Activated CD4-positive, alpha-beta T cell treated with anti-CD3 and anti-CD28 coated beads for 48 hours (primary cell): ENCODE measurements at regions not wholly inside any gene's neighbourhood (a gene's known extent, or its start where the extent isn't known, plus 50 kb on each side); places are given as distances from the start of the nearest gene placed in this dataset.
"Not testable (repeated sequence)": the region's sequence is repeated elsewhere in the genome, so short reads cannot be mapped to it uniquely, and the experiment has no call there.

Experiments used
- DNase-seq: peaks from one replicate; pipeline ENCODE4 v3.0.0-alpha.2; 2020

GRCh38 chr15:101876031-101876430 is 64.0 kb downstream of the OR4F15 start:
- not testable (repeated sequence) for DNase-seq

DNA sequence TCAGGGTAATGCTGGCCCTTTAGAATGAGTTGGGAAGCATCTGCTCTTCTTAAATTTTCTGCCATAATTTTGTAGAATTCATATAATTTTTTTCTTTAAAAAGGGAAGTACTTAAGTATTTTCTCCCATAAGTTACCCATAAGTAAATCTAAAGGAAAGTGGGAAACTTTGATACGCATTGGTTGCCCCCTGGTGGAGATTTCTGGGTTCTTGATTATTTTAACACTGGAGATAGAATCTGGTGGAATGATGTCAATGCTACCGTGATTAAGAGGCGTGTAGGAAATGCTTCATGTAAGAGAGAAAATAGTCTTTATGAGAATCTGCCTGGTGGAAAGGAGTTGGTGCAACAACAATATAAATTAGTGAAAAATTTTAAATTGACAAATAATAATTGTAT is 65.6 kb downstream of the OR4F15 start:
- not testable (repeated sequence) for DNase-seq

- DNase-seq, result not testable (repeated sequence)
These were observed 100.6 kb downstream of the OR4F15 start for GRCh38 chr15:101912349-101913287.

DNA sequence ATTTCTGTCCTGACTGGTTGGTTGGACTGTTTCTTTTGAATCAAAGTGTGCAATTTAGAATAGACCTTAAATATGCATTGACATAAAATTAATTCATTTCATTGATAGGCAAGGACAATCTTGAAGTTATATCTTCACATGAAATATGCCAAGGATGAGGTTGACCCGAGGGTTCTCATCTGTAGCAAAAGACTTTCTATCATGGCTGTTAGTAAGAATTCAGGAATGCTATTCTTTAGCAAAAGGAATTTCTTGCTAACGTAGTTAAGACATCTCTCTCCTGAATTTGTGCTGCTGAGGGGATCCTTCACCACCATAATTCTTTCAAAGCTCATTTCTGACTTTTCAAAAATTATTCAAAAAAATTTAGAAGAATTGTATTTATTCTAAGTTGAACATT is 112.6 kb downstream of the OR4F15 start:
- DNase-seq, result not testable (repeated sequence)

GRCh38 chr15:101934506-101934905 is 122.5 kb downstream of the OR4F15 start:
- not testable (repeated sequence) for DNase-seq

DNA sequence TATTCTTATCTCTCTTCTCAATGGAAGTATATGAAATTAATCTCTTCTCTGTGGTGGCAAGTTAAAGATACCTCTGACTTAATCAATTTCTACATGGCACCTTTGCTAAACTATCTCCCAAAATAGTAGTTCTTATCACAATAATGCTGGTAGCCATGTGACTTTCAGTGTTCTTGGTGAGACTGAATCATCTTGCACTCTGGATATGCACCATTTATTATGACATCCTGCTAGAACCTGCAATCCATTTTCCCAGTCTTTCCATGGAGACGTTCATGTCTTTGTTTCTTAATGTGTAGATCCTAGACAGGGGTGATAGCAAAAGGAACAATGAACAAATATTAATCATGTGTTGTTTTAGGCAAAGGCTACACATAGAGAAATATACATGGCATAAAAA is 125.4 kb downstream of the OR4F15 start:
- DNase-seq, result not testable (repeated sequence)

- DNase-seq, result not testable (repeated sequence)
These were observed 126.6 kb downstream of the OR4F15 start for GRCh38 chr15:101938555-101938954.

DNA sequence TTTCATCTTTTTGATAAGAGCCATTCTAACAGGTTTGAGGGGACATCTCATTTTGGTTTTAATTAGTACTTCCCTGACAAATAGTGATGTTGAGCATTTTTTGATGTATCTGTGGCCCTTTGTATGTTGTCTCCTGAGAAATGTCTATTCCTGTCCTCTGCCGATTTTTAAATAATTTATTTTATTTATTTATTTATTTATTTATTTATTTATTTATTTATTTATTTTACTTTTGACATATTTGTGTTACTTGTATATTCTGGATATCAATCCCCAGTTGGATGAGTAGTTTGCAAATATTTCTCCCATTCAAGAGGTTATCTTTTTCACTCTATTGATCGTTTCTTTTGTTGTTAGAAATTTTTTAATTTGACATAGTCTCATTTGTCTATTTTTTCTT is 133.9 kb downstream of the OR4F15 start:
- not testable (repeated sequence) for DNase-seq

- not testable (repeated sequence) for DNase-seq
These were observed 136.5 kb downstream of the OR4F15 start for GRCh38 chr15:101948491-101949010.

- DNase-seq, result not testable (repeated sequence)
These were observed 137.5 kb downstream of the OR4F15 start for GRCh38 chr15:101949380-101950065.

DNA sequence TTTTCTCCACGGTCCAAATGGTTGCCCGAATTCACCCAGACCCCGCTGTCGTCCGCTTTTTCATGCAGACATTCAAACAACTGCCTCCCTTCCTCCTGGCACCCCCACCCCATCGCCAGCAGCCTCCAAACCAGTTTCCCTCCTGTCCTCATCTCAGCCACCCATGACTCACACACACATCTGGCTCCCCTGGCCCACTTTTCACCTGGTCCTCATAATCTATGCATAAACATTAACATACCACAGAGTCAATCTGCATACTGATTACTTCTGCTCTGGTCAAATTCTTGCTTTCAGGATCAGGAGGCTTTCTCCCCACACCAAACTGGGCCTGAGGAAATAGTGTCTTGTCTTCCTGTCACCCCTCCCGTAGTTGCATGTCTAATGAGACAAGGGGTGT is 142.0 kb downstream of the OR4F15 start:
- DNase-seq, result not testable (repeated sequence)

DNA sequence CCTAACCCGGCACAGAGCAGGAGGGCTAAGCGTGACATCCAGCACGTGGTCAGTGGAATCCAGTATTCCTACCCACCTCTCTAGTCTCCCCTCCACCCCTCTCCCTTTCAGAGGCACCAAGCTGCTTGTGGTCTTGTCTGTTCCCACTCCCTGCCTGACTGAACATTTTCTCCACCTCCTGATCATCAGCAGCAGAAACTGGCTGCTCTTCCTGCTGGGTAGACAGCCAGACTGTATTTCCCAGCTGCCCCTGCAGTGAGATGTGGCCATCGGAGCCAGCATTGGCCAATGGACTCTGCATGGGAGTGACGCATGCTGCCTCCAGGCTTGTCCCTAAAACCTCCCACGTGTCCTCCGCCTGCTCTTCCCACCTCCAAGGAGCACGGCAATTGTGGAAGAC is 143.8 kb downstream of the OR4F15 start:
- not testable (repeated sequence) for DNase-seq

- DNase-seq, result not testable (repeated sequence)
These were observed 146.7 kb downstream of the OR4F15 start for GRCh38 chr15:101958656-101959055.

GRCh38 chr15:101961263-101961662 is 149.3 kb downstream of the OR4F15 start:
- peak; percentile 18 for DNase-seq

GRCh38 chr15:101961765-101962164 is 149.8 kb downstream of the OR4F15 start:
- DNase-seq, result not testable (repeated sequence)

DNA sequence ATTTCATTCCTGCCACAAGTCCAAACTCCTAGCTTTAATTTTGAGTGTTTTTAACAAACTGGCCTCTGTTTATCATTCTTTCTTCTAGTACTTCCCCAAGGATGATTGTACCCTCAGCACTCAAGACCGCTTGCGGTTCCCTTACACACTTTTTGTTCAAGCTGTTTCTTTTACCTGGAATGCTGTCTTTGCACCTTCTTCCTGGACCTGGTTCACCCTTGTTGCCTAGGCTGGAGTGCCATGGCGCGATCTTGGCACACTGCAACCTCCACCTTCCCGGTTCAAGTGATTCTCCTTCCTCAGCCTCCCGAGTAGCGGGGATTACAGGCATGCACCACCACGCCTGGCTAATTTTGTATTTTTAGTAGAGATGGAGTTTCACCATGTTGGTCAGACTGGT is 151.7 kb downstream of the OR4F15 start:
- DNase-seq, result not testable (repeated sequence)

DNA sequence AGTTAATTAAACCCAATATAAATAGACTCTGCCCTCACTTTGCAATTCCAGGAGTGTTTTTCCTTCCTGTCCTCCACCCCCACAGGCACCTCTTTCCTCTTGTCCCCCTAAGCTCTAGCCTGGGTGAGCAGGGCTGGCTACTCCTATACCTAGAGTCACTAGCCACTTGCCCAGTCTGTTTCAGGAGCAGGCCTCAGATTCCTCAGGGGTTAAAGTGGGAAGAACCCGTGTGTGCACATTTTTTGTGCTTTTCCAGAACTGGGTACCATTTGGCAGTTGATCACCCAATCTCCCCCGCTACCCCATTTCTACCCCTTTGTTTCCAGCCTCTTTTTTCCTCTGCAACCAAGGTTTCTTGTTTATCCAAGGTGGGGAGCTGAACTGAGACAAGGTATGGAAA is 153.4 kb downstream of the OR4F15 start:
- not testable (repeated sequence) for DNase-seq

- DNase-seq, result not testable (repeated sequence)
These were observed 153.9 kb downstream of the OR4F15 start for GRCh38 chr15:101965860-101966259.

DNA sequence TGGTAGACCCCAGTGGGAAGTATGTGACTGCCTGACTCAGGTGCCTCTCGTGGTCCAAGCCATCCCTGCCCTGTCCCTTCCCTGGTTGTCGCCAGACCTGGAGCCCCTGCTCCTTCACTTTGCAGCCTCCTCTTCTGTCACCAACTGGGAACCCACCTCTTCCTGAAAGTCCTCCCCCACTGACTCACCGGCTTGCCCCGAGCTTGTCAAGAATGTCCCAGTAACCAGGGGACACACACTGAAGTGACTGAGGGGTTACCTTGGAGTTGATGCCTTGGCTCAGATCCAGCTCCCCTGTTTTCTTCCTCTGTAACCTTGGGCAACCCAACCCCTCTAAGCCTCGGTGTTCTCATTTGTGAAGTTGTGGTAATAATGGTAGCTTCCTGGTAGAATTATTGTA is 155.4 kb downstream of the OR4F15 start:
- not testable (repeated sequence) for DNase-seq

DNA sequence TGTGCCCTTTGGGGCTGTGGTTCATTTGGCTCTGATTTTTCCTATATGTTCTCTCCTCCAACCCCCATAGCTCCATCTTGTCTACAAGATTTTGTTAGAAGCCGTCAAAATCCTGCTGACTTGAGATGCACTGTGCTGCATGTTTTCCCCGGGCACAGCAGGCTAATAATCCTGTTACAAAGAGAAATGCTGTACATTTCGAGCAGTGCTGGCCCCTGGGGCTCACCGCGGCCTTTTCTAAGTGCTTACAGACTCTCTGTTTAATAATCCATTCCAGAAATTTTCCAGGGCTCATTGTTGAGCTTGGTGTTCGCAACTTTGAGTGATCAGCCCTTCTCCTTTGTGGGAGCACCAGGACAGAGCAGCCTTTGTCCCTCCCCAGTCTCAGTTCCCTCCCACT is 158.6 kb downstream of the OR4F15 start:
- not testable (repeated sequence) for DNase-seq

DNA sequence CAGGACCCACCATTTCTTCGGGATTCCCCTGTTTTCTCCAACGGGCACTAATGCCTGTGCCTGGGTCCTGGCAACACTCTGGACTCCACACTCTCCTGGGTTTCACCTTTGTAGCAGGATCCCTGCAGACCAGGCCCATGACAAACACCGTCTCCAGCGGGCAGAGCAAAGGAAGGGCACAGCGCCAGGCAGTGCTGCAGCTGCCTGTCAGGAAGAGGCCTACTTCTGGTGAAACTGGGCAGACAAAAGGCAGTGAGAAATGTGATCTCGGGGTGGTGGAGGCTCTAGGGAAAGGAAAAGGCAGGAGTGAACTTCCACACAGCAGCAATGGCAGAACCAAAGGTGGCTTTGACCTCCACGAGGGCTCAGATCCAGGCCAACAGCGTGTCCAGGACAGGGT is 165.3 kb downstream of the OR4F15 start:
- DNase-seq, result not testable (repeated sequence)

DNA sequence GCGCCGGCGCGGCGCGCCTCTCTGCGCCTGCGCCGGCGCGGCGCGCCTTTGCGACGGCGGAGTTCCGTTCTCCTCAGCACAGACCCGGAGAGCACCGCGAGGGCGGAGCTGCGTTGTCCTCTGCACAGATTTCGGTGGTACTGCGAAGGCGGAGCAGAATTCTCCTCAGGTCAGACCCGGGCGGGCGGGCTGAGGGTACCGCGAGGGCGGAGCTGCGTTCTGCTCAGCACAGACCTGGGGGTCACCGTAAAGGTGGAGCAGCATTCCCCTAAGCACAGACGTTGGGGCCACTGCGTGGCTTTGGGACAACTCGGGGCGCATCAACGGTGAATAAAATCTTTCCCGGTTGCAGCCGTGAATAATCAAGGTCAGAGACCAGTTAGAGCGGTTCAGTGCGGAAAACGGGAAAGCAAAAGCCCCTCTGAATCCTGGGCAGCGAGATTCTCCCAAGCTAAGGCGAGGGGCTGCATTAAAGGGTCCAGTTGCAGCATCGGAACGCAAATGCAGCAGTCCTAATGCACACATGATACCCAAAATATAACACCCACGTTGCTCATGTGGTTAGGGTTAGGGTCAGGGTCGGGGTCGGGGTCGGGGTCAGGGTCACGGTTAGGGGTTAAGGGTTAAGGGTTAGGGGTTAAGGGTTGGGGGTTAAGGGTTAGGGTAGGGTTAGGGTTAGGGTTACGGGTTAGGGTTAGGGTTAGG is 168.4 kb downstream of the OR4F15 start:
- peak; percentile 40 for DNase-seq
